ENCODE measurements at regions not wholly inside any gene's neighbourhood (a gene's known extent, or its start where the extent isn't known, plus 50 kb on each side); places are given as distances from the start of the nearest gene placed in this dataset.

GRCh38 chr13:30128095-30128494 lies 179.3 kb downstream of the KATNAL1 start:
- no peak for ATAC-seq
- DNase-seq (ENCODE audit: low spot score), result no peak

GRCh38 chr13:30126903-30127428 lies 180.4 kb downstream of the KATNAL1 start:
- DNase-seq (ENCODE audit: low spot score), result no peak
- no peak for ATAC-seq

GRCh38 chr13:30125422-30126073 lies 181.8 kb downstream of the KATNAL1 start:
- DNase-seq (ENCODE audit: low spot score) (no peak), ATAC-seq (peak; percentile 82)

GRCh38 chr13:30124131-30124768 lies 183.1 kb downstream of the KATNAL1 start:
- ATAC-seq, result no peak
- DNase-seq (ENCODE audit: low spot score), result no peak

GRCh38 chr13:30123575-30123974 lies 183.8 kb downstream of the KATNAL1 start:
- ATAC-seq, result no peak
- no peak for DNase-seq (ENCODE audit: low spot score)

- no peak for ATAC-seq
Observed at GRCh38 chr13:30121666-30122065, 185.7 kb downstream of the KATNAL1 start.

GRCh38 chr13:30121244-30121643 lies 186.1 kb downstream of the KATNAL1 start:
- ATAC-seq (no peak), DNase-seq (ENCODE audit: low spot score) (no peak)

More at GRCh38 chr13:30121666-30122065, 185.7 kb downstream of the KATNAL1 start:
- DNase-seq (ENCODE audit: low spot score), result no peak

GRCh38 chr13:30120133-30120822 lies 187.1 kb downstream of the KATNAL1 start:
- ATAC-seq (no peak), DNase-seq (ENCODE audit: low spot score) (no peak)

- no peak for ATAC-seq
- DNase-seq (ENCODE audit: low spot score), result no peak
Observed at GRCh38 chr13:30119476-30119875, 187.9 kb downstream of the KATNAL1 start.

GRCh38 chr13:30116379-30116778 lies 191.0 kb downstream of the KATNAL1 start:
- DNase-seq (ENCODE audit: low spot score) (no peak), ATAC-seq (no peak)

- DNase-seq (ENCODE audit: low spot score), result no peak
- ATAC-seq, result peak; percentile 12
Observed at GRCh38 chr13:30115257-30115600, 192.1 kb downstream of the KATNAL1 start.

- peak; percentile 92 for DNase-seq (ENCODE audit: low spot score)
- peak; percentile 90 for ATAC-seq
Observed at GRCh38 chr13:30114571-30115256, 192.6 kb downstream of the KATNAL1 start.

GRCh38 chr13:30113983-30114570 lies 193.3 kb downstream of the KATNAL1 start:
- DNase-seq (ENCODE audit: low spot score), result peak; percentile 49

GRCh38 chr13:30113551-30113950 lies 193.8 kb downstream of the KATNAL1 start:
- ATAC-seq (no peak), DNase-seq (ENCODE audit: low spot score) (no peak)

More at GRCh38 chr13:30113983-30114570, 193.3 kb downstream of the KATNAL1 start:
- peak; percentile 13 for ATAC-seq

- peak; percentile 69 for ATAC-seq
- DNase-seq (ENCODE audit: low spot score), result peak; percentile 82
Observed at GRCh38 chr13:30112602-30113435, 194.5 kb downstream of the KATNAL1 start.

- no peak for DNase-seq (ENCODE audit: low spot score)
- no peak for ATAC-seq
Observed at GRCh38 chr13:30111810-30112209, 195.5 kb downstream of the KATNAL1 start.

GRCh38 chr13:30110301-30111070 lies 196.9 kb downstream of the KATNAL1 start:
- DNase-seq (ENCODE audit: low spot score) (no peak), ATAC-seq (no peak)

- ATAC-seq (no peak), DNase-seq (ENCODE audit: low spot score) (no peak)
Observed at GRCh38 chr13:30109471-30110135, 197.7 kb downstream of the KATNAL1 start.

GRCh38 chr13:30108913-30109237 lies 198.5 kb downstream of the KATNAL1 start:
- DNase-seq (ENCODE audit: low spot score) (peak; percentile 91), ATAC-seq (peak; percentile 81)
